ENCODE measurements at regions not wholly inside any gene's neighbourhood (a gene's known extent, or its start where the extent isn't known, plus 50 kb on each side); places are given as distances from the start of the nearest gene placed in this dataset.

DNA sequence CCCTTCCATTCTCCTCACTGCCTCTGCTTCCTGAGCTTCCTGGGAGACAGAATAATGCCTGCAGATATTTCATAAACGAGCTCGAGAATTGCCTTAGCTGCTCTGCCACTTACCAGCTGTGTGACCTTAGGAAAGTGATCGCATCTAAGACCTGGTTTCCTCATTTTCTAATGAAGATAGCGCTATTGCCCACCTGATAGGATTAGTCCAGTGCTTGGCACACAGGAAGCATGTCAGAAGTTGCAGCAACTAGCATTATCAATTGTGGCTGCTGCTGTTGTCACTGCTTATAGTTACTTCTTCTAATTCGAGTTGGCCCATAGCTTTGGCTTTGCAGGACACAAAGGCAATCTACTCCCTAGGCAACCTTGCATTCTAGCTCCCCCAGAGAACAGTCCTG lies 305.5 kb upstream of the SGK1 start (continued):
- TF ChIP-seq CHD7 (IDR thresholded peaks at IDR 0.05; ENCODE audit: insufficient replicate concordance, low read length) (no peak), SP4 (IDR thresholded peaks at IDR 0.05; ENCODE audit: low read length) (no peak), CTBP2 (IDR thresholded peaks at IDR 0.05; ENCODE audit: borderline replicate concordance, insufficient read depth, insufficient read length, low read length) (no peak)
